Calu3 (cell line): ENCODE measurements at regions not wholly inside any gene's neighbourhood (a gene's known extent, or its start where the extent isn't known, plus 50 kb on each side); places are given as distances from the start of the nearest gene placed in this dataset.

ENCODE experiments used
- BruUV-seq: library from RNA; stranded (reverse); fragments of 400-500 nt; replicated peaks from 2 replicates; lab custom pipeline; 2021; lab: Mats Ljungman, UMichigan
- CTCF ChIA-PET: fragments of 300-600 bp; sonication (Branson Sonifier 250); formaldehyde crosslinking; loops from one replicate; lab custom pipeline; 2022; ENCODE audit warnings: antibody characterized with exemption; lab: Charles Lee
- DNase-seq: peaks from one replicate; pipeline ENCODE4 v3.0.0; 2022
- H3K27ac Mint-ChIP-seq: one replicate; pipeline ENCODE4 v1.8.0; 2022; ENCODE audit warnings: mixed read lengths; ENCODE audit not compliant: unreplicated experiment
- H3K27me3 Mint-ChIP-seq: one replicate; pipeline ENCODE4 v1.8.0; 2022; ENCODE audit warnings: mixed read lengths; ENCODE audit not compliant: unreplicated experiment
- H3K36me3 Mint-ChIP-seq: one replicate; pipeline ENCODE4 v1.8.0; 2022; ENCODE audit warnings: mild to moderate bottlenecking, moderate library complexity, mixed read lengths; ENCODE audit not compliant: insufficient read depth, unreplicated experiment
- H3K4me1 Mint-ChIP-seq: one replicate; pipeline ENCODE4 v1.8.0; 2022; ENCODE audit warnings: mild to moderate bottlenecking, low read depth, mixed read lengths; ENCODE audit not compliant: unreplicated experiment
- H3K4me3 Mint-ChIP-seq: one replicate; pipeline ENCODE4 v1.8.0; 2022; ENCODE audit warnings: mild to moderate bottlenecking, low read depth, moderate library complexity, mixed read lengths; ENCODE audit not compliant: unreplicated experiment
- H3K9me3 Mint-ChIP-seq: one replicate; pipeline ENCODE4 v1.8.0; 2022; ENCODE audit warnings: low read depth, mixed read lengths; ENCODE audit not compliant: unreplicated experiment
- CTCF ChIP-seq: fragments of 200-600 bp; IDR thresholded peaks from one replicate; pipeline ENCODE4 v1.8.0; 2022; ENCODE audit warnings: antibody characterized with exemption; ENCODE audit not compliant: unreplicated experiment
- intact Hi-C: fragments of 100-400 bp; cut with micrococcal nuclease; formaldehyde crosslinking; loops from one replicate; pipeline ENCODE4 v1.10.0; 2022; ENCODE audit not compliant: unreplicated experiment

- intact Hi-C loops = no loop called here
- Mint-ChIP-seq H3K27me3 (no peaks in the 10 kb centered on the region), H3K27ac (no peak overlapping the region), H3K4me1 (peaks cover 10% of the 10 kb centered on the region), H3K36me3 (no peaks in the 10 kb centered on the region), H3K9me3 (no peaks in the 10 kb centered on the region), H3K4me3 (no peak overlapping the region)
- TF ChIP-seq CTCF = no peak
- CTCF ChIA-PET = no interaction called here
- DNase-seq = no peak
- no TSS peak for BruUV-seq
Observed at GRCh38 chr13:74201530-74201929, 67.3 kb upstream of the KLF12 start.

GRCh38 chr13:74200081-74200480, 65.9 kb upstream of the KLF12 start:
- DNase-seq = no peak
- Mint-ChIP-seq H3K9me3 (no peaks in the 10 kb centered on the region), H3K27ac (no peak overlapping the region), H3K4me3 (no peak overlapping the region), H3K36me3 (no peaks in the 10 kb centered on the region), H3K4me1 (peaks cover 10% of the 10 kb centered on the region), H3K27me3 (no peaks in the 10 kb centered on the region)
- BruUV-seq = no TSS peak
- TF ChIP-seq CTCF = no peak
- intact Hi-C loops = no loop called here
- CTCF ChIA-PET = no interaction called here

- Mint-ChIP-seq H3K9me3 (no peaks in the 10 kb centered on the region), H3K27me3 (no peaks in the 10 kb centered on the region), H3K4me3 (no peak overlapping the region), H3K36me3 (no peaks in the 10 kb centered on the region), H3K4me1 (peaks cover 10% of the 10 kb centered on the region), H3K27ac (no peak overlapping the region)
- DNase-seq = no peak
- CTCF ChIA-PET = no interaction called here
- no TSS peak for BruUV-seq
- intact Hi-C loops = no loop called here
- TF ChIP-seq CTCF = no peak
Observed at GRCh38 chr13:74197677-74198429, 63.6 kb upstream of the KLF12 start.

GRCh38 chr13:74194846-74195245, 60.6 kb upstream of the KLF12 start:
- no peaks in the 10 kb centered on the region for H3K36me3 Mint-ChIP-seq
- no peak for DNase-seq
- no peaks in the 10 kb centered on the region for H3K9me3 Mint-ChIP-seq
- no TSS peak for BruUV-seq
- intact Hi-C loops = no loop called here
- H3K4me3 Mint-ChIP-seq = no peak overlapping the region
- no peak for TF ChIP-seq CTCF
- CTCF ChIA-PET = no interaction called here
- H3K27me3 Mint-ChIP-seq = no peaks in the 10 kb centered on the region
- H3K27ac Mint-ChIP-seq = no peak overlapping the region
- H3K4me1 Mint-ChIP-seq = peaks cover 10% of the 10 kb centered on the region
